Panc1 (cell line): ENCODE measurements at regions not wholly inside any gene's neighbourhood (a gene's known extent, or its start where the extent isn't known, plus 50 kb on each side); places are given as distances from the start of the nearest gene placed in this dataset.

ENCODE experiments used
- ATAC-seq: fragments of 200-7000 bp; cut with Tn5 transposase; 2 replicates; pipeline ENCODE4 v1.9.1; 2020; ENCODE audit warnings: mild to moderate bottlenecking, moderate library complexity
- BruUV-seq: library from RNA; stranded (reverse); fragments of 400-500 nt; replicated peaks from 2 replicates; lab custom pipeline; 2021; lab: Mats Ljungman, UMichigan
- CTCF ChIA-PET: fragments of 300-600 bp; sonication (Branson Sonifier 250); formaldehyde crosslinking; loops from one replicate; lab custom pipeline; 2022; ENCODE audit warnings: antibody characterized with exemption; lab: Charles Lee
- POLR2A ChIA-PET: fragments of 300-600 bp; sonication (Branson Sonifier 250); formaldehyde crosslinking; loops from one replicate; lab custom pipeline; 2022; ENCODE audit warnings: antibody characterized with exemption; lab: Charles Lee
- DNase-seq: peaks from one replicate; pipeline ENCODE4 v3.0.0-alpha.2; 2010; ENCODE audit warnings: low read depth, low spot score
- H3K27ac ChIP-seq: 2 replicates; pipeline ENCODE4 v1.5.1; 2011; ENCODE audit warnings: mild to moderate bottlenecking, low read length, inconsistent platforms
- H3K27me3 ChIP-seq: fragments of 200-500 bp; sonication (Bioruptor generic); 2 replicates; pipeline ENCODE4 v1.6.0; 2014; ENCODE audit warnings: low read length, inconsistent platforms; ENCODE audit not compliant: control insufficient read depth, insufficient read depth
- H3K36me3 ChIP-seq: fragments of 200-500 bp; sonication (Bioruptor generic); 2 replicates; pipeline ENCODE4 v1.5.1; 2014; ENCODE audit warnings: inconsistent platforms, mild to moderate bottlenecking, low read length, moderate library complexity; ENCODE audit not compliant: control insufficient read depth, insufficient read depth
- H3K4me1 ChIP-seq: 2 replicates; pipeline ENCODE4 v1.5.1; 2011; ENCODE audit warnings: inconsistent platforms, mild to moderate bottlenecking, low read length, moderate library complexity; ENCODE audit not compliant: control insufficient read depth, insufficient read depth
- H3K4me3 ChIP-seq, 2 experiments: 2 replicates each; pipeline ENCODE4 v1.5.1; 2011 to 2012; ENCODE audit warnings: low read depth in 2 of 2, low read length in 2 of 2, mild to moderate bottlenecking in 2 of 2, inconsistent platforms in 1 of 2, moderate library complexity in 1 of 2
- H3K9me3 ChIP-seq: fragments of 200-500 bp; sonication (Bioruptor generic); 2 replicates; pipeline ENCODE4 v1.5.1; 2014; ENCODE audit warnings: low read depth, mild to moderate bottlenecking, inconsistent platforms, low read length, moderate library complexity; ENCODE audit not compliant: control insufficient read depth, insufficient read depth
- CTCF ChIP-seq: fragments of 450-650 bp; IDR thresholded peaks from 2 replicates; pipeline ENCODE4 v1.5.1; 2017; ENCODE audit warnings: mild to moderate bottlenecking
- POLR2AphosphoS5 ChIP-seq: IDR thresholded peaks from 2 replicates; pipeline ENCODE4 v1.6.1; 2012; ENCODE audit warnings: mild to moderate bottlenecking, low read depth, low read length, moderate library complexity
- REST ChIP-seq, 2 experiments: IDR thresholded peaks; 2 replicates each; pipeline ENCODE4 v1.6.1; 2011 to 2012; ENCODE audit warnings: low read depth in 2 of 2, control low read depth in 1 of 2, low read length in 1 of 2, mild to moderate bottlenecking in 1 of 2, moderate library complexity in 1 of 2; ENCODE audit not compliant: insufficient read depth in 1 of 2
- SIN3A ChIP-seq: IDR thresholded peaks from 2 replicates; pipeline ENCODE4 v1.6.1; 2012; ENCODE audit warnings: low read depth, mild to moderate bottlenecking, low read length, moderate library complexity, borderline replicate concordance; ENCODE audit not compliant: insufficient read depth
- TCF7L2 ChIP-seq: IDR thresholded peaks from 2 replicates; pipeline ENCODE4 v1.6.1; 2011; ENCODE audit warnings: mild to moderate bottlenecking, low read depth, low read length, inconsistent platforms
- in situ Hi-C: cut with HindIII; loops from 2 replicates; pipeline ENCODE4 v1.10.0; 2016; ENCODE audit warnings: low sequenced_read_pairs, low pct_unique_long_range_greater_than_20kb
- intact Hi-C: fragments of 100-400 bp; cut with micrococcal nuclease; formaldehyde crosslinking; loops from one replicate; pipeline ENCODE4 v1.10.0; 2022; ENCODE audit not compliant: unreplicated experiment

- DNase-seq (no peak), ATAC-seq (no peak)
- ChIA-PET CTCF (no interaction called here), POLR2A (no interaction called here)
- no TSS peak for BruUV-seq
- Histone ChIP-seq H3K36me3 (no peaks in the 10 kb centered on the region), H3K4me1 (no peaks in the 10 kb centered on the region), H3K4me3 (no peak overlapping the region), H3K27ac (no peak overlapping the region), H3K9me3 (no peaks in the 10 kb centered on the region), H3K27me3 (no peaks in the 10 kb centered on the region)
- in situ Hi-C loops (no loop called here), intact Hi-C loops (no loop called here)
- no peak for TF ChIP-seq POLR2AphosphoS5
- TF ChIP-seq CTCF: no peak
- no peak for TF ChIP-seq SIN3A
- TF ChIP-seq REST (IDR thresholded peaks at IDR 0.05; ENCODE audit: insufficient read depth in 1 of 2, low read depth in 2 of 2, low read length in 1 of 2): no peak
- TF ChIP-seq TCF7L2: no peak
These were observed 596.1 kb downstream of the OTOL1 start for GRCh38 chr3:162092751-162093150.

GRCh38 chr3:162094301-162094700 is 597.7 kb downstream of the OTOL1 start:
- H3K9me3 ChIP-seq: no peaks in the 10 kb centered on the region
- DNase-seq (no peak), ATAC-seq (no peak)
- TF ChIP-seq POLR2AphosphoS5: no peak
- TF ChIP-seq CTCF: no peak
- no peak for TF ChIP-seq REST (IDR thresholded peaks at IDR 0.05; ENCODE audit: insufficient read depth in 1 of 2, low read depth in 2 of 2, low read length in 1 of 2)
- TF ChIP-seq SIN3A: no peak
- no peak for TF ChIP-seq TCF7L2
- CTCF ChIA-PET: no interaction called here
- no peaks in the 10 kb centered on the region for H3K27me3 ChIP-seq
- BruUV-seq: no TSS peak
- POLR2A ChIA-PET: no interaction called here
- no peaks in the 10 kb centered on the region for H3K36me3 ChIP-seq
- no peak overlapping the region for H3K4me3 ChIP-seq
- in situ Hi-C loops (no loop called here), intact Hi-C loops (no loop called here)
- no peaks in the 10 kb centered on the region for H3K4me1 ChIP-seq
- no peak overlapping the region for H3K27ac ChIP-seq
